HG03039 (cell line): ENCODE measurements at regions not wholly inside any gene's neighbourhood (a gene's known extent, or its start where the extent isn't known, plus 50 kb on each side); places are given as distances from the start of the nearest gene placed in this dataset.

ENCODE experiments used
- ATAC-seq: cut with Tn5 transposase; IDR thresholded peaks from one replicate; pipeline ENCODE4 v1.9.1; 2021; ENCODE audit warnings: mild to moderate bottlenecking, moderate library complexity; ENCODE audit not compliant: unreplicated experiment

GRCh38 chr12:92503029-92503931 lies 199.5 kb upstream of the PLEKHG7 start:
- ATAC-seq: peak; percentile 51

- peak; percentile 30 for ATAC-seq
Measured at GRCh38 chr12:92502417-92503028, 200.3 kb upstream of the PLEKHG7 start.

- peak; percentile 60 for ATAC-seq
Measured at GRCh38 chr12:92496790-92497189, 206.0 kb upstream of the PLEKHG7 start.

- no peak for ATAC-seq
Measured at GRCh38 chr12:92495108-92495507, 207.7 kb upstream of the PLEKHG7 start.

GRCh38 chr12:92493816-92494215 lies 209.0 kb upstream of the PLEKHG7 start:
- peak; percentile 53 for ATAC-seq

- no peak for ATAC-seq
Measured at GRCh38 chr12:92492995-92493394, 209.8 kb upstream of the PLEKHG7 start.

GRCh38 chr12:92492291-92492690 lies 210.5 kb upstream of the PLEKHG7 start:
- no peak for ATAC-seq

GRCh38 chr12:92489781-92490180 lies 213.0 kb upstream of the PLEKHG7 start:
- no peak for ATAC-seq

- ATAC-seq: no peak
Measured at GRCh38 chr12:92488735-92489134, 214.1 kb upstream of the PLEKHG7 start.

- ATAC-seq: no peak
Measured at GRCh38 chr12:92487138-92487485, 215.7 kb upstream of the PLEKHG7 start.

- ATAC-seq: no peak
Measured at GRCh38 chr12:92486443-92487137, 216.2 kb upstream of the PLEKHG7 start.

- ATAC-seq: no peak
Measured at GRCh38 chr12:92485351-92486348, 217.1 kb upstream of the PLEKHG7 start.

GRCh38 chr12:92482599-92482998 lies 220.2 kb upstream of the PLEKHG7 start:
- ATAC-seq: no peak

GRCh38 chr12:92481066-92481465 lies 221.7 kb upstream of the PLEKHG7 start:
- ATAC-seq: no peak

- no peak for ATAC-seq
Measured at GRCh38 chr12:92478692-92479091, 224.1 kb upstream of the PLEKHG7 start.

GRCh38 chr12:92476844-92477243 lies 225.9 kb upstream of the PLEKHG7 start:
- ATAC-seq: no peak

GRCh38 chr12:92473564-92473963 lies 229.2 kb upstream of the PLEKHG7 start:
- ATAC-seq: no peak

GRCh38 chr12:92472201-92472600 lies 230.6 kb upstream of the PLEKHG7 start:
- ATAC-seq: no peak

GRCh38 chr12:92471551-92471950 lies 231.2 kb upstream of the PLEKHG7 start:
- ATAC-seq: no peak

- peak; percentile 29 for ATAC-seq
Measured at GRCh38 chr12:92470608-92471021, 232.2 kb upstream of the PLEKHG7 start.

- no peak for ATAC-seq
Measured at GRCh38 chr12:92469837-92470236, 233.0 kb upstream of the PLEKHG7 start.
